ENCODE measurements at regions not wholly inside any gene's neighbourhood (a gene's known extent, or its start where the extent isn't known, plus 50 kb on each side); places are given as distances from the start of the nearest gene placed in this dataset.

DNA sequence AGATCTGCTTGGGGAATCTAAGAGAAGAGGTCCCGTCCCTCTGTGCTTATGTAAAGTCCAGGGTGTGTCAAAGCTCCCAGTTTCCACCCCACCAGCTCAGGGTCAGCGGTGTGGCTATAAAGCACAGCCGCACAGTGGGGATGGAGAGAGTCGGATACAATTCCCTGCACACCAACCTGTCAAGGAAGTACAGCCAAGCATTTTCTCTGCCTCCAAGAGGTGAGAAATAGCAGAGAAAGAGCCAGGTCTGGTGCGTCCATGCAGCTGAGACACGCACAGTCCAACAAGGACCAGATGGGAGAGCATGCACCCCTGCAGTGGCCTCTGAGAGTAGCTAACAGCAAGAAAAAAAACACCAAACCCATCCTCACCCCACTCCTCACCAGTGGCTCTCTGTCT lies 61.3 kb upstream of the WAC start:
- no peak overlapping the region for H2AFZ ChIP-seq (ENCODE audit: low read length)
- ATAC-seq: no peak
- no peak for FAIRE-seq
- H3K9ac ChIP-seq (ENCODE audit: insufficient read depth, low read depth, low read length): no peak overlapping the region
- no TSS peak for BruUV-seq (replicated peaks)
- TF ChIP-seq DPF2 (CRISPR knock-in tag; IDR thresholded peaks at IDR 0.05; ENCODE audit: borderline replicate concordance, low read depth) (no peak), SPEN (CRISPR knock-in tag; IDR thresholded peaks at IDR 0.05; ENCODE audit: low read depth) (no peak), IRF2 (CRISPR knock-in tag; IDR thresholded peaks at IDR 0.05) (no peak)
- TF ChIP-seq, protein P1, sequence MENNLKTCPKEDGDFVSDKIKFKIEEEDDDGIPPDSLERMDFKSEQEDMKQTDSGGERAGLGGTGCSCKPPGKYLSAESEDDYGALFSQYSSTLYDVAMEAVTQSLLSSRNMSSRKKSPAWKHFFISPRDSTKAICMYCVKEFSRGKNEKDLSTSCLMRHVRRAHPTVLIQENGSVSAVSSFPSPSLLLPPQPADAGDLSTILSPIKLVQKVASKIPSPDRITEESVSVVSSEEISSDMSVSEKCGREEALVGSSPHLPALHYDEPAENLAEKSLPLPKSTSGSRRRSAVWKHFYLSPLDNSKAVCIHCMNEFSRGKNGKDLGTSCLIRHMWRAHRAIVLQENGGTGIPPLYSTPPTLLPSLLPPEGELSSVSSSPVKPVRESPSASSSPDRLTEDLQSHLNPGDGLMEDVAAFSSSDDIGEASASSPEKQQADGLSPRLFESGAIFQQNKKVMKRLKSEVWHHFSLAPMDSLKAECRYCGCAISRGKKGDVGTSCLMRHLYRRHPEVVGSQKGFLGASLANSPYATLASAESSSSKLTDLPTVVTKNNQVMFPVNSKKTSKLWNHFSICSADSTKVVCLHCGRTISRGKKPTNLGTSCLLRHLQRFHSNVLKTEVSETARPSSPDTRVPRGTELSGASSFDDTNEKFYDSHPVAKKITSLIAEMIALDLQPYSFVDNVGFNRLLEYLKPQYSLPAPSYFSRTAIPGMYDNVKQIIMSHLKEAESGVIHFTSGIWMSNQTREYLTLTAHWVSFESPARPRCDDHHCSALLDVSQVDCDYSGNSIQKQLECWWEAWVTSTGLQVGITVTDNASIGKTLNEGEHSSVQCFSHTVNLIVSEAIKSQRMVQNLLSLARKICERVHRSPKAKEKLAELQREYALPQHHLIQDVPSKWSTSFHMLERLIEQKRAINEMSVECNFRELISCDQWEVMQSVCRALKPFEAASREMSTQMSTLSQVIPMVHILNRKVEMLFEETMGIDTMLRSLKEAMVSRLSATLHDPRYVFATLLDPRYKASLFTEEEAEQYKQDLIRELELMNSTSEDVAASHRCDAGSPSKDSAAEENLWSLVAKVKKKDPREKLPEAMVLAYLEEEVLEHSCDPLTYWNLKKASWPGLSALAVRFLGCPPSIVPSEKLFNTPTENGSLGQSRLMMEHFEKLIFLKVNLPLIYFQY (CRISPR knock-in tag; IDR thresholded peaks at IDR 0.05; ENCODE audit: borderline replicate concordance): no peak
- H3K4me1 ChIP-seq (ENCODE audit: insufficient read depth, low read length): no peaks in the 10 kb centered on the region
- H3K9me3 ChIP-seq (ENCODE audit: low read length): no peaks in the 10 kb centered on the region
- CTCF ChIA-PET (ENCODE audit: low intra/inter-chr PET ratio, low total read pairs): no interaction called here
- no peak overlapping the region for H3K4me2 ChIP-seq (ENCODE audit: low read depth, low read length)
- H4K20me1 ChIP-seq (ENCODE audit: insufficient read depth, low read length): no peaks in the 10 kb centered on the region
- H3K36me3 ChIP-seq (replicated peaks in 1 of 2; ENCODE audit: control insufficient read depth in 1 of 2, insufficient read depth in 2 of 2, low read length in 2 of 2): no peaks in the 10 kb centered on the region
- intact Hi-C loops (cut with micrococcal nuclease; ENCODE audit: unreplicated experiment): no loop called here
- WGBS (ENCODE audit: low lambda C conversion rate): 74% methylated on average over 5 of the region's 6 CpGs
- H3K4me3 ChIP-seq (replicated peaks in 1 of 3; ENCODE audit: insufficient read depth in 1 of 3, low read depth in 2 of 3, low read length in 3 of 3): no peak overlapping the region
- POLR2A ChIA-PET: no interaction called here
- H3K27ac ChIP-seq (ENCODE audit: extremely low read length, insufficient read depth, low read length): no peak overlapping the region
- peaks cover 0 to 3% of the 10 kb centered on the region in 2 experiments; a peak in 2 of 5 replicates for H3K27me3 ChIP-seq (ENCODE audit: control insufficient read depth in 1 of 2, insufficient read depth in 2 of 2, low read length in 2 of 2)
- in situ Hi-C loops (cut with HindIII; ENCODE audit: extremely low pct_ligation_motif_present, low pct_unique_long_range_greater_than_20kb): no loop called here
- DNase-seq (ENCODE audit: low spot score): no peak
- H3K79me2 ChIP-seq (ENCODE audit: insufficient read depth, low read length): no peaks in the 10 kb centered on the region

- Histone ChIP-seq H3K27ac (ENCODE audit: extremely low read length, insufficient read depth, low read length) (no peak overlapping the region), H3K4me2 (ENCODE audit: low read depth, low read length) (no peak overlapping the region), H3K4me3 (replicated peaks in 1 of 3; ENCODE audit: insufficient read depth in 1 of 3, low read depth in 2 of 3, low read length in 3 of 3) (no peak overlapping the region), H3K4me1 (ENCODE audit: insufficient read depth, low read length) (no peaks in the 10 kb centered on the region), H3K9ac (ENCODE audit: insufficient read depth, low read depth, low read length) (no peak overlapping the region), H4K20me1 (ENCODE audit: insufficient read depth, low read length) (no peaks in the 10 kb centered on the region), H3K27me3 (ENCODE audit: control insufficient read depth in 1 of 2, insufficient read depth in 2 of 2, low read length in 2 of 2) (peaks cover 1 to 3% of the 10 kb centered on the region in 2 experiments; a peak in 1 of 5 replicates), H2AFZ (ENCODE audit: low read length) (no peak overlapping the region), H3K79me2 (ENCODE audit: insufficient read depth, low read length) (no peaks in the 10 kb centered on the region), H3K9me3 (ENCODE audit: low read length) (no peaks in the 10 kb centered on the region), H3K36me3 (replicated peaks in 1 of 2; ENCODE audit: control insufficient read depth in 1 of 2, insufficient read depth in 2 of 2, low read length in 2 of 2) (no peaks in the 10 kb centered on the region)
- 5% methylated on average over 1 of the region's 1 CpG for WGBS (ENCODE audit: low lambda C conversion rate)
- TF ChIP-seq GPN1 (CRISPR knock-in tag; IDR thresholded peaks at IDR 0.05; ENCODE audit: borderline replicate concordance) (no peak), PHB2 (IDR thresholded peaks at IDR 0.05; ENCODE audit: partially characterized antibody) (no peak), KAT2B (IDR thresholded peaks at IDR 0.05; ENCODE audit: borderline replicate concordance, low read depth, low read length) (no peak), ARNT (IDR thresholded peaks at IDR 0.05) (no peak), ZNF432 (CRISPR knock-in tag; IDR thresholded peaks at IDR 0.05; ENCODE audit: borderline replicate concordance) (no peak), SATB2 (CRISPR knock-in tag; IDR thresholded peaks at IDR 0.05) (no peak), SP1 (IDR thresholded peaks at IDR 0.05) (no peak), SP1 (CRISPR knock-in tag; IDR thresholded peaks at IDR 0.05) (no peak), ZNF274 (CRISPR knock-in tag; IDR thresholded peaks at IDR 0.05) (no peak), NR2F2 (IDR thresholded peaks at IDR 0.05; ENCODE audit: borderline replicate concordance, low read depth) (no peak), U2AF1 (optimal IDR thresholded peaks at IDR 0.05; ENCODE audit: low read depth, low read length) (no peak)
- no peak for ATAC-seq
- FAIRE-seq: no peak
- ChIA-PET CTCF (ENCODE audit: low intra/inter-chr PET ratio, low total read pairs) (no interaction called here), POLR2A (no interaction called here)
- no peak for DNase-seq (ENCODE audit: low spot score)
- intact Hi-C loops (cut with micrococcal nuclease; ENCODE audit: unreplicated experiment) (no loop called here), in situ Hi-C loops (cut with HindIII; ENCODE audit: extremely low pct_ligation_motif_present, low pct_unique_long_range_greater_than_20kb) (no loop called here)
- no TSS peak for BruUV-seq (replicated peaks)
Observed at GRCh38 chr10:28478646-28479045, 54.3 kb upstream of the WAC start.

Measured in HepG2 (cell line).